Fibroblast of lung (primary cell): ENCODE measurements at regions not wholly inside any gene's neighbourhood (a gene's known extent, or its start where the extent isn't known, plus 50 kb on each side); places are given as distances from the start of the nearest gene placed in this dataset.

Source experiments
- DNase-seq, 2 donors: peaks; one replicate each; pipeline versions ENCODE4 v3.0.0 to v3.0.0-alpha.2; 2010; ENCODE audit warnings: low read depth in 2 of 2
- H2AFZ ChIP-seq: 2 replicates; pipeline ENCODE4 v1.5.1; 2012; ENCODE audit warnings: low read length, control low read depth, inconsistent platforms
- H3K27ac ChIP-seq: 2 replicates; pipeline ENCODE4 v1.5.1; 2011; ENCODE audit warnings: low read length, control low read depth; ENCODE audit not compliant: insufficient read depth
- H3K27me3 ChIP-seq: 2 replicates; pipeline ENCODE4 v1.5.1; 2011; ENCODE audit warnings: mild to moderate bottlenecking, low read length; ENCODE audit not compliant: control insufficient read depth, insufficient read depth
- H3K36me3 ChIP-seq: 2 replicates; pipeline ENCODE4 v1.5.1; 2011; ENCODE audit warnings: low read length; ENCODE audit not compliant: control insufficient read depth, insufficient read depth
- H3K4me1 ChIP-seq: 2 replicates; pipeline ENCODE4 v1.5.1; 2011; ENCODE audit warnings: low read length; ENCODE audit not compliant: control insufficient read depth, insufficient read depth; ENCODE audit errors: extremely low read depth
- H3K4me2 ChIP-seq: 2 replicates; pipeline ENCODE4 v1.5.1; 2011; ENCODE audit warnings: low read length, control low read depth; ENCODE audit not compliant: insufficient read depth; ENCODE audit errors: extremely low read depth
- H3K4me3 ChIP-seq, 4 experiments: fragments of 200-600 bp in 1 of 4; sonication (generic) in 1 of 4; replicated peaks in 1 of 4; 2 replicates each; pipeline ENCODE4 v1.5.1; 2011 to 2016; ENCODE audit warnings: low read length in 4 of 4, low read depth in 3 of 4, mild to moderate bottlenecking in 3 of 4, control low read depth in 2 of 4, inconsistent platforms in 1 of 4, mixed read lengths in 1 of 4; ENCODE audit not compliant: insufficient read depth in 1 of 4; ENCODE audit errors: control extremely low read depth in 1 of 4
- H3K79me2 ChIP-seq: 2 replicates; pipeline ENCODE4 v1.5.1; 2012; ENCODE audit warnings: mild to moderate bottlenecking, low read length, inconsistent platforms; ENCODE audit not compliant: control insufficient read depth, insufficient read depth
- H3K9ac ChIP-seq: 2 replicates; pipeline ENCODE4 v1.5.1; 2011; ENCODE audit warnings: mild to moderate bottlenecking, low read length, control low read depth; ENCODE audit not compliant: insufficient read depth
- H3K9me3 ChIP-seq: 2 replicates; pipeline ENCODE4 v1.5.1; 2012; ENCODE audit warnings: low read depth, low read length; ENCODE audit not compliant: control insufficient read depth, insufficient read depth
- H4K20me1 ChIP-seq: 2 replicates; pipeline ENCODE4 v1.5.1; 2011; ENCODE audit warnings: low read length; ENCODE audit not compliant: control insufficient read depth, insufficient read depth; ENCODE audit errors: extremely low read depth
- EZH2 ChIP-seq: IDR thresholded peaks from 2 replicates; pipeline ENCODE4 v1.5.1; 2012; ENCODE audit warnings: low read length, control low read depth, mild to moderate bottlenecking; ENCODE audit errors: missing control alignments
- TF ChIP-seq, protein P1 (sequence below), 2 donors: IDR thresholded peaks in 1 of 2; conservative IDR thresholded peaks in 1 of 2; 1 replicate in 1 of 2; 2 replicates in 1 of 2; pipeline ENCODE4 v1.5.1; 2011 to 2012; ENCODE audit warnings: low read length in 2 of 2, control low read depth in 1 of 2, inconsistent platforms in 1 of 2, low read depth in 1 of 2, mild to moderate bottlenecking in 1 of 2

DNA sequence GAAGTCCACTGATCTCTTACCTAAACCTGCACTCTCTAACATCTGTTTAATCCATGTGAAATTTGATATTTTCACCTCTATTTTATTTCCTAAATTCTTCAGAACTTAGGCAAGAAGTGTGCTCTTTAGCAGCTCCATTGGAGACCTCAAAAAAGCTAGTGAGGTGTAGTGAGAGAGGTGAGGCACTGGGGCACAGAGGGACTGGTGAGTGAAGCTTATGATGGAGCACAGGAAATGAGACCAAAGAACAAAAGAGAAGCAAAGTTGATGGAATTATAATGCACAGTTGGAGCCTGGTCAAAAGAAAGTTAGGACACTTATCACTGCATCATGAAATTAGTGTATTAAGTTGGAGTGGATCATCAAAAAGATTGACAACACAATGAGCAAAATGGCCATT is 1050.7 kb upstream of the NRXN1 start:
- Histone ChIP-seq H3K27me3 (no peaks in the 10 kb centered on the region), H3K27ac (no peak overlapping the region), H3K79me2 (no peaks in the 10 kb centered on the region), H3K36me3 (no peaks in the 10 kb centered on the region), H4K20me1 (no peaks in the 10 kb centered on the region), H3K4me3 (no peak overlapping the region), H3K9me3 (no peaks in the 10 kb centered on the region), H2AFZ (no peak overlapping the region), H3K4me2 (no peak overlapping the region), H3K9ac (no peak overlapping the region), H3K4me1 (no peaks in the 10 kb centered on the region)
- no peak for TF ChIP-seq EZH2
- TF ChIP-seq, protein P1, sequence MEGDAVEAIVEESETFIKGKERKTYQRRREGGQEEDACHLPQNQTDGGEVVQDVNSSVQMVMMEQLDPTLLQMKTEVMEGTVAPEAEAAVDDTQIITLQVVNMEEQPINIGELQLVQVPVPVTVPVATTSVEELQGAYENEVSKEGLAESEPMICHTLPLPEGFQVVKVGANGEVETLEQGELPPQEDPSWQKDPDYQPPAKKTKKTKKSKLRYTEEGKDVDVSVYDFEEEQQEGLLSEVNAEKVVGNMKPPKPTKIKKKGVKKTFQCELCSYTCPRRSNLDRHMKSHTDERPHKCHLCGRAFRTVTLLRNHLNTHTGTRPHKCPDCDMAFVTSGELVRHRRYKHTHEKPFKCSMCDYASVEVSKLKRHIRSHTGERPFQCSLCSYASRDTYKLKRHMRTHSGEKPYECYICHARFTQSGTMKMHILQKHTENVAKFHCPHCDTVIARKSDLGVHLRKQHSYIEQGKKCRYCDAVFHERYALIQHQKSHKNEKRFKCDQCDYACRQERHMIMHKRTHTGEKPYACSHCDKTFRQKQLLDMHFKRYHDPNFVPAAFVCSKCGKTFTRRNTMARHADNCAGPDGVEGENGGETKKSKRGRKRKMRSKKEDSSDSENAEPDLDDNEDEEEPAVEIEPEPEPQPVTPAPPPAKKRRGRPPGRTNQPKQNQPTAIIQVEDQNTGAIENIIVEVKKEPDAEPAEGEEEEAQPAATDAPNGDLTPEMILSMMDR (conservative IDR thresholded peaks at IDR 0.05 in 1 of 2, IDR thresholded peaks at IDR 0.05 in 1 of 2; ENCODE audit: low read depth in 1 of 2, low read length in 2 of 2), result no peak
- DNase-seq, result no peak

GRCh38 chr2:52079602-52080001 is 1047.7 kb upstream of the NRXN1 start:
- DNase-seq, result no peak
- no peaks in the 10 kb centered on the region for H4K20me1 ChIP-seq

GRCh38 chr2:52077159-52077558 is 1045.2 kb upstream of the NRXN1 start:
- Histone ChIP-seq H3K36me3 (no peaks in the 10 kb centered on the region), H3K79me2 (no peaks in the 10 kb centered on the region), H2AFZ (no peak overlapping the region), H3K27ac (no peak overlapping the region), H3K4me3 (no peak overlapping the region), H3K9me3 (no peaks in the 10 kb centered on the region), H3K27me3 (no peaks in the 10 kb centered on the region), H3K4me1 (no peaks in the 10 kb centered on the region), H3K4me2 (no peak overlapping the region), H4K20me1 (no peaks in the 10 kb centered on the region), H3K9ac (no peak overlapping the region)
- no peak for TF ChIP-seq EZH2
- TF ChIP-seq, protein P1 (conservative IDR thresholded peaks at IDR 0.05 in 1 of 2, IDR thresholded peaks at IDR 0.05 in 1 of 2; ENCODE audit: low read depth in 1 of 2, low read length in 2 of 2), result no peak
- no peak for DNase-seq

More at GRCh38 chr2:52079602-52080001, 1047.7 kb upstream of the NRXN1 start:
- no peak overlapping the region for H3K4me3 ChIP-seq
- no peaks in the 10 kb centered on the region for H3K4me1 ChIP-seq
- no peak overlapping the region for H2AFZ ChIP-seq
- no peak overlapping the region for H3K9ac ChIP-seq
- H3K36me3 ChIP-seq, result no peaks in the 10 kb centered on the region
- H3K9me3 ChIP-seq, result no peaks in the 10 kb centered on the region
- no peak overlapping the region for H3K27ac ChIP-seq
- TF ChIP-seq, protein P1 (conservative IDR thresholded peaks at IDR 0.05 in 1 of 2, IDR thresholded peaks at IDR 0.05 in 1 of 2; ENCODE audit: low read depth in 1 of 2, low read length in 2 of 2), result no peak
- TF ChIP-seq EZH2, result no peak
- H3K27me3 ChIP-seq, result no peaks in the 10 kb centered on the region
- no peak overlapping the region for H3K4me2 ChIP-seq
- H3K79me2 ChIP-seq, result no peaks in the 10 kb centered on the region
